K562 (cell line): ENCODE measurements at regions not wholly inside any gene's neighbourhood (a gene's known extent, or its start where the extent isn't known, plus 50 kb on each side); places are given as distances from the start of the nearest gene placed in this dataset.

Experiments
- ATAC-seq: fragments of 200-7000 bp; cut with Tn5 transposase; 3 replicates; pipeline ENCODE4 v1.9.1; 2020; ENCODE audit warnings: moderate library complexity
- BruUV-seq: library from RNA; stranded (reverse); fragments of 400-500 nt; replicated peaks from 2 replicates; lab custom pipeline; 2021; lab: Mats Ljungman, UMichigan
- CTCF ChIA-PET: fragments of 300-600 bp; formaldehyde crosslinking; extraction: SDS; loops from one replicate; lab custom pipeline; 2021; ENCODE audit warnings: low intra/inter-chr PET ratio; lab: Yijun Ruan, JAX
- POLR2A ChIA-PET: fragments of 300-600, 350-650 bp; sonication (Branson Sonifier 250); formaldehyde crosslinking; extraction: SDS; loops from one replicate; lab custom pipeline; 2021; ENCODE audit warnings: antibody characterized with exemption, inconsistent platforms; lab: Yijun Ruan, JAX
- DNase-seq, 4 experiments: peaks; one replicate each; pipeline versions ENCODE4 v3.0.0 to v3.0.0-alpha.2; 2011 to 2018; ENCODE audit warnings: low spot score in 3 of 4, mixed read lengths in 3 of 4; ENCODE audit errors: extremely low read depth in 1 of 4
- FAIRE-seq: peaks from 2 replicates; lab custom pipeline; 2011; peaks lifted over from hg19 to GRCh38; lab: Jason Lieb, UNC
- H2AFZ ChIP-seq: 2 replicates; pipeline ENCODE4 v1.6.0; 2011; ENCODE audit warnings: low read depth, low read length, control low read depth, inconsistent platforms
- H3K27ac ChIP-seq: fragments of 200-600 bp; 3 replicates; pipeline ENCODE4 v1.8.0; 2011; ENCODE audit warnings: low read depth, mild to moderate bottlenecking, control low read depth, inconsistent platforms, low read length, moderate library complexity, mixed read lengths; ENCODE audit errors: extremely low read depth
- H3K27me3 ChIP-seq, 2 experiments: fragments of 300-600 bp in 1 of 2; 2 replicates in 1 of 2; 3 replicates in 1 of 2; pipeline versions ENCODE4 v1.6.0 to v1.8.0; 2011; ENCODE audit warnings: inconsistent platforms in 2 of 2, low read length in 2 of 2, mild to moderate bottlenecking in 1 of 2, mixed read lengths in 1 of 2, moderate library complexity in 1 of 2; ENCODE audit not compliant: control insufficient read depth in 2 of 2, insufficient read depth in 2 of 2
- H3K36me3 ChIP-seq: fragments of 300-600 bp; 3 replicates; pipeline ENCODE4 v1.8.0; 2011; ENCODE audit warnings: mild to moderate bottlenecking, low read length, inconsistent platforms; ENCODE audit not compliant: control insufficient read depth, insufficient read depth
- H3K4me1 ChIP-seq, 2 experiments: fragments of 200-600 bp in 1 of 2; replicated peaks in 1 of 2; 2 replicates in 1 of 2; 3 replicates in 1 of 2; pipeline versions ENCODE4 v1.5.1 to v1.8.0; 2011; ENCODE audit warnings: inconsistent platforms in 2 of 2, low read length in 2 of 2, mild to moderate bottlenecking in 1 of 2, mixed read lengths in 1 of 2, moderate library complexity in 1 of 2; ENCODE audit not compliant: control insufficient read depth in 2 of 2, insufficient read depth in 2 of 2
- H3K4me2 ChIP-seq: 2 replicates; pipeline ENCODE4 v1.6.1; 2011; ENCODE audit warnings: low read length, control low read depth, inconsistent platforms, mixed read lengths; ENCODE audit not compliant: insufficient read depth
- H3K4me3 ChIP-seq: fragments of 200-600 bp; sonication (generic), shearing (Covaris generic); 2 replicates; pipeline ENCODE4 v1.5.1; 2016; ENCODE audit warnings: control low read depth, inconsistent platforms
- H3K79me2 ChIP-seq: fragments of 200-600 bp; 3 replicates; pipeline ENCODE4 v1.8.0; 2011; ENCODE audit warnings: low read length, inconsistent platforms; ENCODE audit not compliant: control insufficient read depth, insufficient read depth
- H3K9ac ChIP-seq, 2 experiments: 2 replicates each; pipeline versions ENCODE4 v1.6.0 to v1.6.1; 2011; ENCODE audit warnings: low read depth in 2 of 2, low read length in 2 of 2, control low read depth in 1 of 2, inconsistent platforms in 1 of 2, mild to moderate bottlenecking in 1 of 2, mixed read lengths in 1 of 2; ENCODE audit not compliant: insufficient read depth in 1 of 2
- H3K9me1 ChIP-seq: one replicate; pipeline ENCODE4 v1.6.0; 2011; ENCODE audit warnings: inconsistent platforms, mild to moderate bottlenecking, low read length, moderate library complexity; ENCODE audit not compliant: control insufficient read depth, insufficient read depth
- H3K9me3 ChIP-seq: replicated peaks from 2 replicates; pipeline ENCODE4 v1.5.1; 2011; ENCODE audit warnings: low read depth, low read length, inconsistent platforms; ENCODE audit not compliant: control insufficient read depth, insufficient read depth
- H4K20me1 ChIP-seq: replicated peaks from 2 replicates; pipeline ENCODE4 v1.6.1; 2011; ENCODE audit warnings: low read length, inconsistent platforms, mixed read lengths; ENCODE audit not compliant: control insufficient read depth, insufficient read depth
- BDP1 ChIP-seq: IDR thresholded peaks from 3 replicates; pipeline ENCODE4 v1.6.1; 2011; ENCODE audit not compliant: insufficient read length, insufficient read depth
- ELF1 ChIP-seq: fragments of 200-800 bp; sonication (Bioruptor generic); IDR thresholded peaks from 2 replicates; pipeline ENCODE4 v1.6.1; 2016; ENCODE audit warnings: missing genetic modification characterization, missing compliant biosample characterization
- POLR3A ChIP-seq: IDR thresholded peaks from 2 replicates; pipeline ENCODE4 v1.6.1; 2011; ENCODE audit warnings: borderline replicate concordance, mild to moderate bottlenecking, moderate library complexity; ENCODE audit not compliant: insufficient read length, insufficient read depth; ENCODE audit errors: extremely low read depth
- POLR3G ChIP-seq: IDR thresholded peaks from 2 replicates; pipeline ENCODE4 v1.6.1; 2011; ENCODE audit not compliant: insufficient read length, insufficient replicate concordance; ENCODE audit errors: extremely low read depth
- SAFB2 ChIP-seq: fragments of 200-400 bp; formaldehyde crosslinking; IDR thresholded peaks from 2 replicates; pipeline ENCODE4 v1.6.1; 2018; ENCODE audit warnings: borderline replicate concordance, low read length, low read depth, moderate library complexity; ENCODE audit not compliant: severe bottlenecking
- ZNF785 ChIP-seq: fragments of 250-450 bp; sonication (Bioruptor Pico); IDR thresholded peaks from 2 replicates; pipeline ENCODE4 v1.4.0; 2020; ENCODE audit warnings: mild to moderate bottlenecking
- WGBS: fragments of 100-300 bp; shearing (Covaris generic); methylation state at CpG from one replicate; pipeline ENCODE4 v1.1.6; 2016; ENCODE audit warnings: low coverage, mixed read lengths; ENCODE audit not compliant: insufficient coverage; ENCODE audit errors: missing lambda C conversion rate; 5-methylcytosine and 5-hydroxymethylcytosine counted together
- in situ Hi-C: fragments of 300-500 bp; cut with MboI; formaldehyde crosslinking; loops from 4 replicates; pipeline ENCODE4 v1.15.0; 2018; ENCODE audit warnings: inconsistent platforms, mixed read lengths
- intact Hi-C: fragments of 100-400 bp; cut with micrococcal nuclease; formaldehyde crosslinking; loops from 2 replicates; pipeline ENCODE4 v1.14.2; 2022
- TF ChIP-seq, protein P1 (sequence below): sonication (generic); formaldehyde crosslinking; IDR thresholded peaks from 2 replicates; pipeline ENCODE4 v1.8.1; 2023; ENCODE audit warnings: mild to moderate bottlenecking, missing genetic modification reagents
- TF ChIP-seq, protein P2 (sequence below): sonication (generic); formaldehyde crosslinking; IDR thresholded peaks from 2 replicates; pipeline ENCODE4 v1.8.1; 2023; ENCODE audit warnings: mild to moderate bottlenecking, missing genetic modification reagents
- TF ChIP-seq, protein P3 (sequence below): IDR thresholded peaks from 3 replicates; pipeline ENCODE4 v1.6.1; 2011; ENCODE audit warnings: borderline replicate concordance, mild to moderate bottlenecking, moderate library complexity; ENCODE audit not compliant: insufficient read length; ENCODE audit errors: extremely low read depth

- BruUV-seq, result no TSS peak
- CTCF ChIA-PET, result no interaction called here
- Histone ChIP-seq H2AFZ (no peak overlapping the region), H3K79me2 (no peaks in the 10 kb centered on the region), H3K9me1 (no peaks in the 10 kb centered on the region), H3K9ac (no peak overlapping the region), H3K9me3 (no peaks in the 10 kb centered on the region), H3K27me3 (no peaks in the 10 kb centered on the region), H3K4me3 (no peak overlapping the region), H3K4me1 (no peaks in the 10 kb centered on the region), H4K20me1 (no peaks in the 10 kb centered on the region), H3K4me2 (no peak overlapping the region), H3K27ac (no peak overlapping the region), H3K36me3 (no peaks in the 10 kb centered on the region)
- FAIRE-seq, result no peak
- 0% methylated on average over 4 of the region's 4 CpGs for WGBS
- TF ChIP-seq, protein P1, sequence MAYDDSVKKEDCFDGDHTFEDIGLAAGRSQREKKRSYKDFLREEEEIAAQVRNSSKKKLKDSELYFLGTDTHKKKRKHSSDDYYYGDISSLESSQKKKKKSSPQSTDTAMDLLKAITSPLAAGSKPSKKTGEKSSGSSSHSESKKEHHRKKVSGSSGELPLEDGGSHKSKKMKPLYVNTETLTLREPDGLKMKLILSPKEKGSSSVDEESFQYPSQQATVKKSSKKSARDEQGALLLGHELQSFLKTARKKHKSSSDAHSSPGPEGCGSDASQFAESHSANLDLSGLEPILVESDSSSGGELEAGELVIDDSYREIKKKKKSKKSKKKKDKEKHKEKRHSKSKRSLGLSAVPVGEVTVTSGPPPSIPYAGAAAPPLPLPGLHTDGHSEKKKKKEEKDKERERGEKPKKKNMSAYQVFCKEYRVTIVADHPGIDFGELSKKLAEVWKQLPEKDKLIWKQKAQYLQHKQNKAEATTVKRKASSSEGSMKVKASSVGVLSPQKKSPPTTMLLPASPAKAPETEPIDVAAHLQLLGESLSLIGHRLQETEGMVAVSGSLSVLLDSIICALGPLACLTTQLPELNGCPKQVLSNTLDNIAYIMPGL (CRISPR knock-in tag), result no peak
- intact Hi-C loops, result no loop called here
- POLR2A ChIA-PET, result no interaction called here
- DNase-seq, result no peak
- ATAC-seq, result no peak
- in situ Hi-C loops, result no loop called here
These were observed 679.7 kb upstream of the EPHA7 start for GRCh38 chr6:94099072-94099471.

- WGBS, result 5% methylated on average over 1 of the region's 1 CpG
- Histone ChIP-seq H3K79me2 (no peaks in the 10 kb centered on the region), H2AFZ (no peak overlapping the region), H4K20me1 (no peaks in the 10 kb centered on the region), H3K27me3 (no peaks in the 10 kb centered on the region), H3K9me1 (no peaks in the 10 kb centered on the region), H3K4me3 (no peak overlapping the region), H3K4me1 (no peaks in the 10 kb centered on the region), H3K36me3 (no peaks in the 10 kb centered on the region), H3K4me2 (no peak overlapping the region), H3K27ac (no peak overlapping the region), H3K9me3 (no peaks in the 10 kb centered on the region), H3K9ac (no peak overlapping the region)
- no peak for FAIRE-seq
- no peak for ATAC-seq
- no TSS peak for BruUV-seq
- in situ Hi-C loops (no loop called here), intact Hi-C loops (no loop called here)
- no peak for DNase-seq
- CTCF ChIA-PET, result no interaction called here
- POLR2A ChIA-PET, result no interaction called here
- TF ChIP-seq ELF1 (tag) (no peak), ZNF785 (CRISPR knock-in tag) (no peak), SAFB2 (no peak), BDP1 (no peak), POLR3A (no peak), POLR3G (no peak)
- TF ChIP-seq, protein P2, sequence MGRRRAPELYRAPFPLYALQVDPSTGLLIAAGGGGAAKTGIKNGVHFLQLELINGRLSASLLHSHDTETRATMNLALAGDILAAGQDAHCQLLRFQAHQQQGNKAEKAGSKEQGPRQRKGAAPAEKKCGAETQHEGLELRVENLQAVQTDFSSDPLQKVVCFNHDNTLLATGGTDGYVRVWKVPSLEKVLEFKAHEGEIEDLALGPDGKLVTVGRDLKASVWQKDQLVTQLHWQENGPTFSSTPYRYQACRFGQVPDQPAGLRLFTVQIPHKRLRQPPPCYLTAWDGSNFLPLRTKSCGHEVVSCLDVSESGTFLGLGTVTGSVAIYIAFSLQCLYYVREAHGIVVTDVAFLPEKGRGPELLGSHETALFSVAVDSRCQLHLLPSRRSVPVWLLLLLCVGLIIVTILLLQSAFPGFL (CRISPR knock-in tag), result no peak
- TF ChIP-seq, protein P3, sequence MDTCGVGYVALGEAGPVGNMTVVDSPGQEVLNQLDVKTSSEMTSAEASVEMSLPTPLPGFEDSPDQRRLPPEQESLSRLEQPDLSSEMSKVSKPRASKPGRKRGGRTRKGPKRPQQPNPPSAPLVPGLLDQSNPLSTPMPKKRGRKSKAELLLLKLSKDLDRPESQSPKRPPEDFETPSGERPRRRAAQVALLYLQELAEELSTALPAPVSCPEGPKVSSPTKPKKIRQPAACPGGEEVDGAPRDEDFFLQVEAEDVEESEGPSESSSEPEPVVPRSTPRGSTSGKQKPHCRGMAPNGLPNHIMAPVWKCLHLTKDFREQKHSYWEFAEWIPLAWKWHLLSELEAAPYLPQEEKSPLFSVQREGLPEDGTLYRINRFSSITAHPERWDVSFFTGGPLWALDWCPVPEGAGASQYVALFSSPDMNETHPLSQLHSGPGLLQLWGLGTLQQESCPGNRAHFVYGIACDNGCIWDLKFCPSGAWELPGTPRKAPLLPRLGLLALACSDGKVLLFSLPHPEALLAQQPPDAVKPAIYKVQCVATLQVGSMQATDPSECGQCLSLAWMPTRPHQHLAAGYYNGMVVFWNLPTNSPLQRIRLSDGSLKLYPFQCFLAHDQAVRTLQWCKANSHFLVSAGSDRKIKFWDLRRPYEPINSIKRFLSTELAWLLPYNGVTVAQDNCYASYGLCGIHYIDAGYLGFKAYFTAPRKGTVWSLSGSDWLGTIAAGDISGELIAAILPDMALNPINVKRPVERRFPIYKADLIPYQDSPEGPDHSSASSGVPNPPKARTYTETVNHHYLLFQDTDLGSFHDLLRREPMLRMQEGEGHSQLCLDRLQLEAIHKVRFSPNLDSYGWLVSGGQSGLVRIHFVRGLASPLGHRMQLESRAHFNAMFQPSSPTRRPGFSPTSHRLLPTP, result no peak
These were observed 676.6 kb upstream of the EPHA7 start for GRCh38 chr6:94095961-94096360.
